LNCAP (cell line): ENCODE measurements at regions not wholly inside any gene's neighbourhood (a gene's known extent, or its start where the extent isn't known, plus 50 kb on each side); places are given as distances from the start of the nearest gene placed in this dataset.

Experiments
- TF ChIP-seq, protein P1 (sequence below): fragments of 450-650 bp; IDR thresholded peaks from 2 replicates; pipeline ENCODE4 v1.5.1; 2017; ENCODE audit warnings: mild to moderate bottlenecking

DNA sequence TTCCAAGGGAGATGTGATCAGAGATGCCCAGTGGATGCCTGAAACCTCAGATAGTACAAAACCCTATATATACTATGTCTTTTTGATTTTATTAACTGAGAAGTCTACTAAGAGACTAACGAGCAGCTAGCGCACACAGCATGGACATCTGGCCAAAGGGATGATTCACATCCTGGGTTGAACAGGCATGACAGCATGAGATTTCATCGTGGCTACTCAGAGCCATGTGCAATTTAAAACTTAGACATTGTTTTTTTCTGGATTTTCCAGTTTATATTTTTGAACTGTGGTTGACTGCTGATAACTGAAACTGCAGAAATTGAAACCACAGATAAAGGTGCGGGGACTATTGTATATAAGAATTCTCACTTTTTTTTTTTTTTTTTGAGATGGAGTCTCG is 2252.9 kb upstream of the AGA start:
- TF ChIP-seq, protein P1, sequence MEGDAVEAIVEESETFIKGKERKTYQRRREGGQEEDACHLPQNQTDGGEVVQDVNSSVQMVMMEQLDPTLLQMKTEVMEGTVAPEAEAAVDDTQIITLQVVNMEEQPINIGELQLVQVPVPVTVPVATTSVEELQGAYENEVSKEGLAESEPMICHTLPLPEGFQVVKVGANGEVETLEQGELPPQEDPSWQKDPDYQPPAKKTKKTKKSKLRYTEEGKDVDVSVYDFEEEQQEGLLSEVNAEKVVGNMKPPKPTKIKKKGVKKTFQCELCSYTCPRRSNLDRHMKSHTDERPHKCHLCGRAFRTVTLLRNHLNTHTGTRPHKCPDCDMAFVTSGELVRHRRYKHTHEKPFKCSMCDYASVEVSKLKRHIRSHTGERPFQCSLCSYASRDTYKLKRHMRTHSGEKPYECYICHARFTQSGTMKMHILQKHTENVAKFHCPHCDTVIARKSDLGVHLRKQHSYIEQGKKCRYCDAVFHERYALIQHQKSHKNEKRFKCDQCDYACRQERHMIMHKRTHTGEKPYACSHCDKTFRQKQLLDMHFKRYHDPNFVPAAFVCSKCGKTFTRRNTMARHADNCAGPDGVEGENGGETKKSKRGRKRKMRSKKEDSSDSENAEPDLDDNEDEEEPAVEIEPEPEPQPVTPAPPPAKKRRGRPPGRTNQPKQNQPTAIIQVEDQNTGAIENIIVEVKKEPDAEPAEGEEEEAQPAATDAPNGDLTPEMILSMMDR, result no peak

DNA sequence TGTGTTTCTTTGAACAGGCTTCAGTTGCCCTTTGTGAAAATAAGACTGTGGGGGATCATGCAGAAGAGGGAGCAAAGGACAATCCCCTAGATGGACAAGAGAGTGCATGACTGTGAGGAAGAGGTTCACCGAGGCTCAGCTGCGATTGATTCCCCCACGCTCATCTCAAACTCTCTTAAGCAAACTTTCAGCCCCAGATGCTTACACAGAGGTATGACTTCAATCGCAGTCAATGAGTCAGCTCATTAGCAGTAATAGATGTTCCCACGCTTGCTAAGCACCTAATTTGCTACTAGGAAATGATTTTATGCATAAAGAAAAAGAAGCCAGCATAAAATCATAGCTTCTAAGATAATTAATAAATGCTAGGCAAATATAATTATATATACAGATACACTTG is 2256.1 kb upstream of the AGA start:
- TF ChIP-seq, protein P1, result no peak

DNA sequence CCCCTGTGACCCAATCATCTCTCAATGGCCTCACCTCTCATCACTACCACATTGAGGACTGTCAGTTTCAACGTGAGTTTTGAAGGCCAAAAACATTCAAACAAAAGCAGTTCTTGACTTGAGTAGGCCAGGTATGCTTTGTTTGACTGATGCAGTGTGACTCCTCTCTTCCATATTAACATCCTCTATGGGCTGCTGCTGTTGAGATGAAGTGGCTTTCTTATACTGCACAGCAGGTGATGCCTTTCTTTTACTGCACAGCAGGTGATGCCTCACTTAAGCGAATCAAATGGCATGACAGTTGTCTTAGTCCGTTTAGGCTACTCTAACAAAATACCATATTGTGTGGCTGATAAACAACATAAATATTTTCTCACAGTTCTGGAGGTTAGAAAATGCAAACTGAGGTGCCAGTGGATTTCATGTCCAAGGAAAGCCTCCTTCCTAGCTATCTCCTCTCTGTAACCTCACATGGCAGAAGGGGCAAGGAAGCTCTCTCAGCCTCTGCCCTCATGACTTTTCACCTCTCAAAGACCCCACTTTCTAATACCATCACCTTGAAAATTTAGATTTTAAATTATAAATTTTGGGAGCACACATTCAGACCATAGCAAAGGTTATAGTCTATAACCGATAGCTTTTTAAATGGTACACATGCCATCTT is 2267.9 kb upstream of the AGA start:
- TF ChIP-seq, protein P1, result no peak

DNA sequence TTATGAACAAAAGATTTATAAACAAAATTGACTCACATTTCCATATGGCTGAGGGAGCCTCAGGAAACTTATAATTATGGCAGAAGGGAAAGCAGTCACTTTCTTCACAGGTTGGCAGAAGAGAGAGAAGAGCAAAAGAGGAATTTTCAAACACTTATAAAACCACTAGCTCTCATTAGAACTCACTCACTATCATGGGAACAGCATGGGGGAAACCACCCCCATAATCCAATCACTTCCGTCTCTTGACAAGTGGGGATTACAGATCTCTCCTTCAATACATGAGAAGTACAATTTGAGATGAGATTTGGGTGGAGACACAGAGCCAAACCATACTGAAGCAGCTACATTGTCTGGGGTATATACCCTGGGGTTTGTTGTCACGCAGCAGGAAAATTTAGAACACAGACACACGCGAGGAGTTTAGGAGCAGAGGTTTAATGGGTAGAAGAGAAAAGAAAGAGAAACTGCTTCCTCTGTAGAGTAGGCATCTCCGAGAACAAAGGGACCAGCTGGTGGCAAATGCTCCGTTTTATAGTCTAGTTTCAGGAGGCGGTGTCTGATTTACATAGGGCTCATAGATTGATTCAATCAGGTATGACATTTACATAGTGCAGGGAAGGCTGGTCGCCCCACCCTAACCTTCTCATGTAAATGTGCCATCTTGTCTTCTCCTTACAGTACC is 2277.7 kb upstream of the AGA start:
- TF ChIP-seq, protein P1, result no peak

DNA sequence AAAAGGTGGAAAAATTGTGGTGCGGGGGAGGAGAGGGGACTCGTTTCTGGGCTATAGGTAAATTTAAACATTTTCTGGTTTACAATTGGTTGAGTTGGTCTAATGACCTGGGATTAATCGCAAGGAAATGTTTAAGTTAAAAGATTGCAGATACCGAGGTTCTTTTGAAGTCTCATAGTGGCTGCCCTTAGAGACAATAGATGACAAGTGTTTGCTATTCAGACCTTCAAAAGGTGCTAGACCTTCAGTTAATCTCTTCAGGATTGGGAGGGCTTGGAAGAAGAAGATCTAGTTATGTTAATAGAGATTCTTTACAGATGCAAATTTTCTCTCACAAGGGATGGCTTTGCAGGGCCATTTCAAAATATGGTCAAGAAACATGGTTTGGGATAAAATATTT is 2286.1 kb upstream of the AGA start:
- TF ChIP-seq, protein P1, result no peak

DNA sequence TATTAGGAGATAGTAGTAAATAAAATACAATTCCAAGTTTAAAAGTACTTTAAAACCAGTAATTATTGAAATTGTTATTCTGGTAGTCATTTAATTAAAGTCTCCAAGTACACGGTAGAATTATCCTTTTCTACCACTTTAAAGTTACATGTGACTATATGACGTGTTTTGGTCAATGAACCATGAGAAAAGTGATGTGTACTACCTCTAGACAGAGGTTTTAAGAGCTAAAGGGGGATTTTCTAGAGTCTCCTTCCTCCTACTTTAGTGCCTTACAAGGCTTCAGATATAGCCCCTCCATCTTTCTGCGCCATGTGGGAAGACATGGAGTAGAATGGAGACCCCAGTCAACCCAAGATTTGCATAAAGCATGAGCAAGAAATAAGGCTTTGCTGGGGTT is 2296.6 kb upstream of the AGA start:
- TF ChIP-seq, protein P1, result no peak

DNA sequence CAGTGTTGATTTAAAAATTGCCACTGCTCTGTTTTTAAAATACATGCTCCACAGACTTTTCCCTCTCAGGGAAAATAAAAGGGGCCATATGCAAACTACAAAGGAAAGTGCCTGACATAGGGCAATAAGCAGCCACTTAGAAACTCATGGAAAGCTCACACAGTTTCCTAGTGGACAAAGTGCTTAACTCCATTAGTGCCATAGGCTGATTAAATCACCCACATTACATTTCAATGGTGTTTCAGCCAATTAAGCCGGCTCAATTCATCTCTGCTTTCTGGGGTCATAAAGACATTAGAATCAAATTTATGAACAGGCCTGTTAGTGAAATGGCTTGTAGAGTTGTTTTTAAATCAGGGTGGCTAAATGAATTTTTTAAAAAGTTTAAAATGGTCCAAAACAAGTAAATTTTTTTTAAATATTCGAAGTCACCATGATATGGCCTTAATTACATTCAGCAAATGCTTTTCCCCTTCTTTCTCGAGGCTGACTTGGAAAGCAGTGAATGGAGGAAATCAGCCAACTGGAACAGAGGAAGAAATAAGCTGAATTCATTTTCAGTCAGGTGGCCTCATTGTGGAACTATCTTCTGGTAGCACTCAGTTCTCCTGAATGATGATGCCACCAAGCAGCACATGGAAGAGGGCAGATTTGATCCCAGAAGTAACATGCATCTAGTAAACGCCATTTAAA is 2305.1 kb upstream of the AGA start:
- TF ChIP-seq, protein P1, result no peak
